CD14-positive monocyte (primary cell): ENCODE measurements at regions not wholly inside any gene's neighbourhood (a gene's known extent, or its start where the extent isn't known, plus 50 kb on each side); places are given as distances from the start of the nearest gene placed in this dataset.

Source experiments
- DNase-seq, 3 donors: peaks; one replicate each; pipeline ENCODE4 v3.0.0-alpha.2; 2011 to 2022
- H2AFZ ChIP-seq: 2 replicates; pipeline ENCODE4 v1.6.0; 2012; ENCODE audit warnings: mild to moderate bottlenecking, low read depth, low read length, inconsistent platforms; ENCODE audit not compliant: insufficient read depth, poor library complexity, severe bottlenecking
- H3K27ac ChIP-seq, 2 donors: 1 replicate in 1 of 2; 2 replicates in 1 of 2; pipeline ENCODE4 v1.5.1; 2012 to 2013; ENCODE audit warnings: low read length in 2 of 2, control low read depth in 1 of 2, inconsistent platforms in 1 of 2, low read depth in 1 of 2, mild to moderate bottlenecking in 1 of 2
- H3K27me3 ChIP-seq, 2 donors: one replicate each; pipeline versions ENCODE4 v1.6.0 to v1.6.1; 2011 to 2013; ENCODE audit warnings: low read length in 2 of 2; ENCODE audit not compliant: control insufficient read depth in 2 of 2, insufficient read depth in 2 of 2
- H3K36me3 ChIP-seq, 2 donors: replicated peaks in 1 of 2; 1 replicate in 1 of 2; 2 replicates in 1 of 2; pipeline versions ENCODE4 v1.5.1 to v1.6.1; 2012 to 2013; ENCODE audit warnings: low read length in 2 of 2, control low read depth in 1 of 2, inconsistent platforms in 1 of 2, mild to moderate bottlenecking in 1 of 2; ENCODE audit not compliant: insufficient read depth in 2 of 2, control insufficient read depth in 1 of 2
- H3K4me1 ChIP-seq, 2 donors: 1 replicate in 1 of 2; 2 replicates in 1 of 2; pipeline versions ENCODE4 v1.5.1 to v1.6.1; 2012 to 2013; ENCODE audit warnings: low read length in 2 of 2, control low read depth in 1 of 2, inconsistent platforms in 1 of 2, mild to moderate bottlenecking in 1 of 2, moderate library complexity in 1 of 2; ENCODE audit not compliant: insufficient read depth in 2 of 2, control insufficient read depth in 1 of 2
- H3K4me2 ChIP-seq: replicated peaks from 2 replicates; pipeline ENCODE3; 2012; ENCODE audit warnings: low read length, moderate library complexity, mild to moderate bottlenecking; ENCODE audit not compliant: poor library complexity, severe bottlenecking; ENCODE audit errors: extremely low read depth
- H3K4me3 ChIP-seq, 3 experiments: fragments of 200-600 bp in 1 of 3; sonication (generic) in 1 of 3; replicated peaks in 1 of 3; 1 replicate in 2 of 3; 2 replicates in 1 of 3; pipeline ENCODE4 v1.5.1; 2011 to 2013; ENCODE audit warnings: low read length in 3 of 3, mild to moderate bottlenecking in 3 of 3, control low read depth in 2 of 3, low read depth in 2 of 3, inconsistent platforms in 1 of 3, moderate library complexity in 1 of 3
- H3K79me2 ChIP-seq: 2 replicates; pipeline ENCODE4 v1.6.0; 2012; ENCODE audit warnings: mild to moderate bottlenecking, control low read depth, inconsistent platforms, low read length, moderate library complexity; ENCODE audit not compliant: insufficient read depth
- H3K9ac ChIP-seq: 2 replicates; pipeline ENCODE4 v1.6.0; 2017; ENCODE audit warnings: low read length, mild to moderate bottlenecking; ENCODE audit not compliant: insufficient read depth, poor library complexity, severe bottlenecking
- H3K9me3 ChIP-seq, 2 donors: replicated peaks in 1 of 2; 1 replicate in 1 of 2; 2 replicates in 1 of 2; pipeline versions ENCODE4 v1.5.1 to v1.6.1; 2012 to 2013; ENCODE audit warnings: low read length in 2 of 2, control low read depth in 1 of 2; ENCODE audit not compliant: control insufficient read depth in 1 of 2, insufficient read depth in 1 of 2
- H4K20me1 ChIP-seq: 2 replicates; pipeline ENCODE4 v1.6.0; 2012; ENCODE audit warnings: mild to moderate bottlenecking, low read length, control low read depth, moderate library complexity; ENCODE audit not compliant: insufficient read depth
- H3K27ac Mint-ChIP-seq, 7 donors: one replicate each; pipeline ENCODE4 v1.8.0; 2020; ENCODE audit warnings: mild to moderate bottlenecking in 7 of 7, mixed read lengths in 7 of 7, moderate library complexity in 6 of 7, inconsistent platforms in 2 of 7
- H3K27me3 Mint-ChIP-seq, 3 donors: one replicate each; pipeline ENCODE4 v1.8.0; 2021 to 2022; ENCODE audit warnings: low read depth in 3 of 3, mild to moderate bottlenecking in 3 of 3, mixed read lengths in 3 of 3, moderate library complexity in 3 of 3, inconsistent platforms in 1 of 3
- H3K36me3 Mint-ChIP-seq, 2 donors: one replicate each; pipeline ENCODE4 v1.8.0; 2020; ENCODE audit warnings: mixed read lengths in 2 of 2, inconsistent platforms in 1 of 2, mild to moderate bottlenecking in 1 of 2
- H3K4me1 Mint-ChIP-seq: one replicate; pipeline ENCODE4 v1.8.0; 2020; ENCODE audit warnings: mild to moderate bottlenecking, mixed read lengths
- H3K4me3 Mint-ChIP-seq, 2 donors: one replicate each; pipeline ENCODE4 v1.8.0; 2020; ENCODE audit warnings: mild to moderate bottlenecking in 2 of 2, mixed read lengths in 2 of 2, moderate library complexity in 1 of 2
- H3K9me3 Mint-ChIP-seq, 7 donors: one replicate each; pipeline ENCODE4 v1.8.0; 2020 to 2022; ENCODE audit warnings: mixed read lengths in 7 of 7, mild to moderate bottlenecking in 6 of 7, moderate library complexity in 6 of 7, inconsistent platforms in 2 of 7
- WGBS: methylation state at CpG from one replicate; pipeline ENCODE4 v1.1.5; 2013; ENCODE audit warnings: missing lambda C conversion rate; ENCODE audit not compliant: insufficient coverage; 5-methylcytosine and 5-hydroxymethylcytosine counted together
- intact Hi-C, 2 donors: fragments of 100-400 bp; cut with micrococcal nuclease; formaldehyde crosslinking; loops; one replicate each; pipeline versions ENCODE4 v1.15.0 to v1.15.1; 2023
- TF ChIP-seq, protein P1 (sequence below): fragments of 200-600 bp; IDR thresholded peaks from one replicate; pipeline ENCODE4 v1.8.0; 2022; ENCODE audit warnings: antibody characterized with exemption, mild to moderate bottlenecking

DNA sequence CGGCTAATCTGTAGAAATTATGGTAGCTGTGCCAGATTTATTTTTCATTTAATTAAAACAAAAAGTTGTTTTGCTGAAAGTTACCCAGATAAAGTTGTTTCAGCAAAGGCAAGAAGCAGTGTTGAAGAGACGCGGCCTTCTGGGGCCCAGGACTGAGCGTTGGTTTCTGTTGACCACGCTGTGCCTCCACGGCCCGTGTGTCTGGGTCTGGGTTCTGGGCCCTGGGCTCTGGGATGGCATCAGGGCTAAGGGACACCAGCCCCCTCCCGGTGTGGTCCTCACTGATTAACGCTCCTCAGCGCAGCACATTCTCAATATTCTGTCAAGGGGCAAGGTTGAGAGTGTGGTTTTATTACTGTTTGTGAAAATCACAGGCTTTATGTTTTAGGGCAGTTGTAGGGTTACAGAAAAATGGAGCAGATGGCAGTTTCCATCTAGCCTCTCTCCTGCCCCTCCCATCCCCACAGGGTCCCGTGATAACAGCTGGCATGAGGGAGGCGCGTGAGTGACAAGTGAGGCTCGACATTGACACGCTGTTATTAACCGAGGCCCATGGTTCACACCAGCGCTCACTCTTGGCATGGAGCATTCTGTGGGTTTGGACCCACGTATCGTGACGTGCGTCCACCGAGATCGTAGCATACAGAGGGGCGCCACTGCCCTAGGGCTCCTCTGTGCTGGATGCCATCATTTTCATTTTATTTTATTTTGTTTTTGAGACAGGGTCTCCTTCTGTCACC, 1231.4 kb downstream of the BRD1 start:
- H3K9me3 Mint-ChIP-seq = peaks cover 17 to 22% (median 19%) of the 10 kb centered on the region in 7 donors
- H3K27me3 Mint-ChIP-seq = peaks cover 0 to 7% (median 3%) of the 10 kb centered on the region in 3 donors
- H3K36me3 ChIP-seq = no peaks in the 10 kb centered on the region
- TF ChIP-seq, protein P1, sequence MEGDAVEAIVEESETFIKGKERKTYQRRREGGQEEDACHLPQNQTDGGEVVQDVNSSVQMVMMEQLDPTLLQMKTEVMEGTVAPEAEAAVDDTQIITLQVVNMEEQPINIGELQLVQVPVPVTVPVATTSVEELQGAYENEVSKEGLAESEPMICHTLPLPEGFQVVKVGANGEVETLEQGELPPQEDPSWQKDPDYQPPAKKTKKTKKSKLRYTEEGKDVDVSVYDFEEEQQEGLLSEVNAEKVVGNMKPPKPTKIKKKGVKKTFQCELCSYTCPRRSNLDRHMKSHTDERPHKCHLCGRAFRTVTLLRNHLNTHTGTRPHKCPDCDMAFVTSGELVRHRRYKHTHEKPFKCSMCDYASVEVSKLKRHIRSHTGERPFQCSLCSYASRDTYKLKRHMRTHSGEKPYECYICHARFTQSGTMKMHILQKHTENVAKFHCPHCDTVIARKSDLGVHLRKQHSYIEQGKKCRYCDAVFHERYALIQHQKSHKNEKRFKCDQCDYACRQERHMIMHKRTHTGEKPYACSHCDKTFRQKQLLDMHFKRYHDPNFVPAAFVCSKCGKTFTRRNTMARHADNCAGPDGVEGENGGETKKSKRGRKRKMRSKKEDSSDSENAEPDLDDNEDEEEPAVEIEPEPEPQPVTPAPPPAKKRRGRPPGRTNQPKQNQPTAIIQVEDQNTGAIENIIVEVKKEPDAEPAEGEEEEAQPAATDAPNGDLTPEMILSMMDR = no peak
- H3K9ac ChIP-seq = no peak overlapping the region
- no peaks in the 10 kb centered on the region for H3K36me3 Mint-ChIP-seq
- no peak overlapping the region for H3K4me3 Mint-ChIP-seq
- H3K27ac Mint-ChIP-seq = no peak overlapping the region
- H3K27ac ChIP-seq = no peak overlapping the region
- no peaks in the 10 kb centered on the region for H3K79me2 ChIP-seq
- no peaks in the 10 kb centered on the region for H4K20me1 ChIP-seq
- H2AFZ ChIP-seq = no peak overlapping the region
- DNase-seq = no peak
- no peaks in the 10 kb centered on the region for H3K4me1 ChIP-seq
- WGBS = over 99% methylated on average over 14 of the region's 24 CpGs
- H3K4me1 Mint-ChIP-seq = no peaks in the 10 kb centered on the region
- intact Hi-C loops = no loop called here
- H3K9me3 ChIP-seq = peaks cover 10 to 28% of the 10 kb centered on the region in 2 donors
- H3K4me2 ChIP-seq = no peak overlapping the region
- no peaks in the 10 kb centered on the region for H3K27me3 ChIP-seq
- no peak overlapping the region for H3K4me3 ChIP-seq

DNA sequence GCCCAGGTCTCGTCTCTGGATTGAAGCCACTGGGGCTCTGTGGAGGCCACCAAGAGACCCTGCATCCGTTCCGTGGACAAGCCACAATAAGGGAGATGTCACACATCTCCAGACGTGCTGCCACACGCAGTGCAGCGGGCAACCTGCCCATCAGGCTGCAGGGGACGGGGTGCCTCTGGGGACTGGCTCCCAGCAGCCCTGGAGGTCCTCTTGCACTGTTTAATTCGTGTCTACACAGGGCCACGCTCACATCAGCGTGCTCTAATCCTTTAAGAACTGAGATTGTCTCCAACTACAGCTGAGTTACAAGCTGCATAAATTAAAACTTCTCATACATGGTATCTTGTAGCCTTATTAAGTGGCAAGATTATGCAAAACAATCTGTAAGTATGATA, 1232.2 kb downstream of the BRD1 start:
- H3K4me1 ChIP-seq = no peaks in the 10 kb centered on the region
- TF ChIP-seq, protein P1 = no peak
- no peak overlapping the region for H3K4me3 ChIP-seq
- Mint-ChIP-seq H3K27me3 (peaks cover 0 to 7% (median 3%) of the 10 kb centered on the region in 3 donors), H3K9me3 (peaks cover 17 to 22% (median 19%) of the 10 kb centered on the region in 7 donors), H3K27ac (no peak overlapping the region), H3K4me3 (no peak overlapping the region), H3K36me3 (no peaks in the 10 kb centered on the region), H3K4me1 (no peaks in the 10 kb centered on the region)
- peaks cover 10 to 28% of the 10 kb centered on the region in 2 donors for H3K9me3 ChIP-seq
- no peaks in the 10 kb centered on the region for H3K36me3 ChIP-seq
- no peaks in the 10 kb centered on the region for H4K20me1 ChIP-seq
- 76% methylated on average over 7 of the region's 10 CpGs for WGBS
- no peak overlapping the region for H3K9ac ChIP-seq
- H3K27me3 ChIP-seq = no peaks in the 10 kb centered on the region
- H2AFZ ChIP-seq = no peak overlapping the region
- H3K4me2 ChIP-seq = no peak overlapping the region
- DNase-seq = no peak
- intact Hi-C loops = no loop called here
- H3K79me2 ChIP-seq = no peaks in the 10 kb centered on the region
- no peak overlapping the region for H3K27ac ChIP-seq
